Upper lobe of left lung (tissue), 6 donors: ENCODE measurements at regions not wholly inside any gene's neighbourhood (a gene's known extent, or its start where the extent isn't known, plus 50 kb on each side); places are given as distances from the start of the nearest gene placed in this dataset.

Experiments used
- ATAC-seq, 2 donors: fragments of 200-7000 bp; cut with Tn5 transposase; one replicate each; pipeline ENCODE4 v1.9.1; 2022; ENCODE audit warnings: mild to moderate bottlenecking in 2 of 2, moderate library complexity in 2 of 2; ENCODE audit not compliant: low FRiP score in 2 of 2
- DNase-seq, 2 donors: peaks; one replicate each; pipeline ENCODE4 v3.0.0-alpha.2; 2019 to 2020
- H3K27ac ChIP-seq, 4 donors: fragments of 200-600 bp; sonication (generic); one replicate each; pipeline ENCODE4 v1.5.1; 2016 to 2019
- H3K27me3 ChIP-seq, 4 donors: fragments of 200-600 bp; sonication (generic); one replicate each; pipeline ENCODE4 v1.5.1; 2017 to 2019
- H3K36me3 ChIP-seq, 4 donors: fragments of 200-600 bp; sonication (generic); one replicate each; pipeline ENCODE4 v1.5.1; 2016 to 2019
- H3K4me1 ChIP-seq, 4 donors: fragments of 200-600 bp; sonication (generic); one replicate each; pipeline ENCODE4 v1.5.1; 2018 to 2019
- H3K4me3 ChIP-seq, 4 donors: fragments of 200-600 bp; sonication (generic); one replicate each; pipeline ENCODE4 v1.5.1; 2017 to 2019; ENCODE audit warnings: mild to moderate bottlenecking in 2 of 4, moderate library complexity in 1 of 4
- H3K9me3 ChIP-seq, 4 donors: fragments of 200-600 bp; sonication (generic); one replicate each; pipeline ENCODE4 v1.5.1; 2018 to 2019
- CTCF ChIP-seq, 6 experiments: fragments of 450-650 bp in 4 of 6; fragments of 200-600 bp in 2 of 6; sonication (generic) in 2 of 6; IDR thresholded peaks; one replicate each; pipeline ENCODE4 v1.5.1; 2016 to 2019; ENCODE audit warnings: antibody characterized with exemption in 6 of 6
- EP300 ChIP-seq, 4 donors: sonication (generic); formaldehyde crosslinking; IDR thresholded peaks; one replicate each; pipeline ENCODE4 v1.5.1; 2017; ENCODE audit warnings: antibody characterized with exemption in 4 of 4, control low read depth in 2 of 4
- POLR2A ChIP-seq, 4 donors: fragments of 450-650 bp; IDR thresholded peaks; one replicate each; pipeline ENCODE4 v1.5.1; 2016 to 2017; ENCODE audit warnings: antibody characterized with exemption in 4 of 4, mild to moderate bottlenecking in 2 of 4
- POLR2AphosphoS5 ChIP-seq, 2 donors: sonication (generic); formaldehyde crosslinking; IDR thresholded peaks; one replicate each; pipeline ENCODE4 v1.5.1; 2017; ENCODE audit warnings: antibody characterized with exemption in 2 of 2
- WGBS, 2 donors: methylation state at CpG; one replicate each; pipeline ENCODE4 v1.1.5; 2017 to 2018; 5-methylcytosine and 5-hydroxymethylcytosine counted together
- donor health status: DM: no; HTN: no; CAD: no; lungs with moderate emphysema.
- donor health status: DM: no; HTN: yes; CAD: no; lungs with severe emphysema.

GRCh38 chr2:212938144-212938793 lies 213.1 kb downstream of the IKZF2 start:
- ATAC-seq (no peak), DNase-seq (no peak)
- 87% methylated on average over 7 of the region's 7 CpGs for WGBS, 2 donors
- TF ChIP-seq POLR2AphosphoS5 (IDR thresholded peaks at IDR 0.05): no peak
- Histone ChIP-seq H3K4me1 (no peaks in the 10 kb centered on the region), H3K36me3 (no peaks in the 10 kb centered on the region), H3K27me3 (no peaks in the 10 kb centered on the region), H3K4me3 (no peak overlapping the region), H3K9me3 (no peaks in the 10 kb centered on the region), H3K27ac (no peak overlapping the region)

GRCh38 chr2:212936572-212936971 lies 214.8 kb downstream of the IKZF2 start:
- H3K27me3 ChIP-seq: no peaks in the 10 kb centered on the region
- no peak overlapping the region for H3K4me3 ChIP-seq
- no peaks in the 10 kb centered on the region for H3K36me3 ChIP-seq
- DNase-seq: peak in 1 of 2 donors; percentile 16
- H3K4me1 ChIP-seq: no peaks in the 10 kb centered on the region
- H3K27ac ChIP-seq: no peak overlapping the region
- TF ChIP-seq EP300 (IDR thresholded peaks at IDR 0.05) (no peak), POLR2AphosphoS5 (IDR thresholded peaks at IDR 0.05) (no peak)
- WGBS, 2 donors: 81 to 86% methylated on average over 8 of the region's 8 CpGs
- no peak for ATAC-seq
- H3K9me3 ChIP-seq: no peaks in the 10 kb centered on the region

DNA sequence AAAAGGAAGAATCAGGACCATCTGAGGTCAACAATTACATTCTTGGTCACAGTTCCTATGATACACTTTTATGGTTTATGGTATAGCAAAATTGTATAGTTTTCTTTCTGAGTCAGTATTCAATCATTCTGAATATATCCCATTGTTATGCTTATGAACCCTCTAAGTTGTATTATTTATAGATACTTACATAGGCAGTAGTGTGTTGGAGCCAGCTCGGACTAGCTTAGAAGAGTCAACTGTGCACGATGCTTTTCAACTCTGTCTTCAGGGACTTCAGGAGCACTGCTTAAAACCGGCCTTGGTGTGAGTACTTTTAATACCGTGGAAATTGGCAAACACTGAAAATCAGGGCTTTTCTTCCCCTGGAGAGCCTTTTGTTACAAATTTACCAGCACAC lies 215.7 kb downstream of the IKZF2 start:
- WGBS, 2 donors: 81 to 88% methylated on average over 4 of the region's 4 CpGs
- ATAC-seq: no peak
- H3K36me3 ChIP-seq: no peaks in the 10 kb centered on the region
- no peak overlapping the region for H3K27ac ChIP-seq
- H3K4me1 ChIP-seq: no peaks in the 10 kb centered on the region
- no peak overlapping the region for H3K4me3 ChIP-seq
- no peaks in the 10 kb centered on the region for H3K9me3 ChIP-seq
- H3K27me3 ChIP-seq: no peaks in the 10 kb centered on the region
- no peak for DNase-seq
- no peak for TF ChIP-seq EP300 (IDR thresholded peaks at IDR 0.05)
- no peak for TF ChIP-seq POLR2A (IDR thresholded peaks at IDR 0.05)
- no peak for TF ChIP-seq CTCF (IDR thresholded peaks at IDR 0.05)
- TF ChIP-seq POLR2AphosphoS5 (IDR thresholded peaks at IDR 0.05): no peak

GRCh38 chr2:212931271-212931670 lies 220.1 kb downstream of the IKZF2 start:
- DNase-seq (no peak), ATAC-seq (no peak)
- Histone ChIP-seq H3K4me1 (no peaks in the 10 kb centered on the region), H3K36me3 (no peaks in the 10 kb centered on the region), H3K27ac (no peak overlapping the region), H3K9me3 (no peaks in the 10 kb centered on the region), H3K27me3 (no peaks in the 10 kb centered on the region), H3K4me3 (no peak overlapping the region)
- TF ChIP-seq EP300 (IDR thresholded peaks at IDR 0.05): no peak
- TF ChIP-seq POLR2A (IDR thresholded peaks at IDR 0.05): no peak
- TF ChIP-seq CTCF (IDR thresholded peaks at IDR 0.05): no peak
- no peak for TF ChIP-seq POLR2AphosphoS5 (IDR thresholded peaks at IDR 0.05)
- 68 to 76% methylated on average over 5 of the region's 5 CpGs for WGBS, 2 donors

- WGBS, 2 donors: 55 to 68% methylated on average over 1 of the region's 1 CpG
- H3K4me1 ChIP-seq: no peaks in the 10 kb centered on the region
- no peak overlapping the region for H3K27ac ChIP-seq
- TF ChIP-seq CTCF (IDR thresholded peaks at IDR 0.05) (no peak), EP300 (IDR thresholded peaks at IDR 0.05) (no peak), POLR2AphosphoS5 (IDR thresholded peaks at IDR 0.05) (no peak), POLR2A (IDR thresholded peaks at IDR 0.05) (no peak)
- H3K4me3 ChIP-seq: no peak overlapping the region
- H3K27me3 ChIP-seq: no peaks in the 10 kb centered on the region
- H3K9me3 ChIP-seq: no peaks in the 10 kb centered on the region
- no peaks in the 10 kb centered on the region for H3K36me3 ChIP-seq
- no peak for DNase-seq
- ATAC-seq: no peak
Measured at GRCh38 chr2:212930556-212931260, 220.7 kb downstream of the IKZF2 start.

DNA sequence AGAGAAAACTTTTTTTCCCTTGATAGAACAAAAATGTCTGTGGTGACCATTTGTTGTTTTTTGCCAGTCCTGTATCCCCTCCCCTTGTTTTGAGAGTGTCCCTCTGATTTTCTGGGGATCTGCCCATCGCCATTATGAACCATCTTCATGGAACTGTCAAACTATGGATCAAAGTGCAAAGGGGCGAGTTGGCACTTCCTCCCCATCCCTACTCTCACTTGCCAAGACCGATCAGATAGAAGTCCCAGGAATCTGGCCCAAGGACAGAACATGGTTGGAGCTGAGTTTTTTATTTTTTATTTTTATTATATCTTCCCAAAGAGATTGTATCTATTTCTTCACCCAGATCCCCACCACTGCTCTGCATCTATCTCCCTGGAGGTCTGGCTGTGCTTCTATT lies 221.4 kb downstream of the IKZF2 start:
- Histone ChIP-seq H3K4me1 (no peaks in the 10 kb centered on the region), H3K9me3 (no peaks in the 10 kb centered on the region), H3K36me3 (no peaks in the 10 kb centered on the region), H3K4me3 (no peak overlapping the region), H3K27ac (no peak overlapping the region), H3K27me3 (no peaks in the 10 kb centered on the region)
- TF ChIP-seq POLR2AphosphoS5 (IDR thresholded peaks at IDR 0.05) (no peak), EP300 (IDR thresholded peaks at IDR 0.05) (no peak), CTCF (IDR thresholded peaks at IDR 0.05) (no peak), POLR2A (IDR thresholded peaks at IDR 0.05) (no peak)
- no peak for DNase-seq
- WGBS, 2 donors: 79 to 81% methylated on average over 3 of the region's 3 CpGs
- no peak for ATAC-seq
